ENCODE measurements at regions not wholly inside any gene's neighbourhood (a gene's known extent, or its start where the extent isn't known, plus 50 kb on each side); places are given as distances from the start of the nearest gene placed in this dataset.

DNA sequence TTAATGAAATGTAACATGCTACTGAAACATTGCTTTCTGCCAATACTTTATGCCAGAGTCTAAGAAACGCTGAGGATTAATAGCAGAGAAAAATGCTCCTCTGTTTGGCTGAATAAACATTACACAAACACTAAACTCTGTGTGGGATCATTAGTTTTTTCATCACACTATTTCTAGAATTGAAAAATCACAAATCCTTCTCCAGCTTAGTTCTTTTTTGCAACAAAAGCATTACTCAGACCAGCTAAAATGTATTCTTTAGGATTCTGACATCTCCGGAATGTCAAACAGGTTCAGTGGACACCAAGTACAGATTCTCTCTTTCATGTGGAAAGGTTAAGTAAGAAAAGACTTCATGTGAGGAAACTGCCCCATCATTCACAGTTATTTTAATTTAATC is 226.9 kb downstream of the SIM1 start:
- TF ChIP-seq, protein P1, sequence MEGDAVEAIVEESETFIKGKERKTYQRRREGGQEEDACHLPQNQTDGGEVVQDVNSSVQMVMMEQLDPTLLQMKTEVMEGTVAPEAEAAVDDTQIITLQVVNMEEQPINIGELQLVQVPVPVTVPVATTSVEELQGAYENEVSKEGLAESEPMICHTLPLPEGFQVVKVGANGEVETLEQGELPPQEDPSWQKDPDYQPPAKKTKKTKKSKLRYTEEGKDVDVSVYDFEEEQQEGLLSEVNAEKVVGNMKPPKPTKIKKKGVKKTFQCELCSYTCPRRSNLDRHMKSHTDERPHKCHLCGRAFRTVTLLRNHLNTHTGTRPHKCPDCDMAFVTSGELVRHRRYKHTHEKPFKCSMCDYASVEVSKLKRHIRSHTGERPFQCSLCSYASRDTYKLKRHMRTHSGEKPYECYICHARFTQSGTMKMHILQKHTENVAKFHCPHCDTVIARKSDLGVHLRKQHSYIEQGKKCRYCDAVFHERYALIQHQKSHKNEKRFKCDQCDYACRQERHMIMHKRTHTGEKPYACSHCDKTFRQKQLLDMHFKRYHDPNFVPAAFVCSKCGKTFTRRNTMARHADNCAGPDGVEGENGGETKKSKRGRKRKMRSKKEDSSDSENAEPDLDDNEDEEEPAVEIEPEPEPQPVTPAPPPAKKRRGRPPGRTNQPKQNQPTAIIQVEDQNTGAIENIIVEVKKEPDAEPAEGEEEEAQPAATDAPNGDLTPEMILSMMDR (IDR thresholded peaks at IDR 0.05; ENCODE audit: low read depth, low read length), result no peak
- DNase-seq (ENCODE audit: extremely low read depth, low read depth), result no peak

DNA sequence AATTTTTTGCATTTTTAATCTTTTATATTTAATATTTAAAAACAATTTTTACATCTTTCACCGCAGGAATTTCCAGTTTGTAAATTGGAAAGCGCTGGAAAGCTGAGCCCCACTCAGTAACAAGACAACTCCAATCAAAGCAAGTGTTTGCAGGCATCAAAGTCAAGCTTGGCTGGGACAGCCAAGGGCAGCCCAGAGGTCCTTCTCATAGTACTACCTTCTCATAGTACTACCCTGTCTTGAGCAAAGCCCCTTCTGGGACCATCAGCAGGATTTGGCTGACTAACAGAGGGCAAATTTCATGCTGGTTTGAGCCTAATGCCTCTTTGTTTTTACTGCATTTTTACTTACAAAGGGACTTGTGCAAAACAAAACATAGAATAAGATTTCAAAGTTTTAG is 228.3 kb downstream of the SIM1 start:
- DNase-seq (ENCODE audit: extremely low read depth, low read depth), result no peak
- TF ChIP-seq, protein P1 (IDR thresholded peaks at IDR 0.05; ENCODE audit: low read depth, low read length), result no peak

DNA sequence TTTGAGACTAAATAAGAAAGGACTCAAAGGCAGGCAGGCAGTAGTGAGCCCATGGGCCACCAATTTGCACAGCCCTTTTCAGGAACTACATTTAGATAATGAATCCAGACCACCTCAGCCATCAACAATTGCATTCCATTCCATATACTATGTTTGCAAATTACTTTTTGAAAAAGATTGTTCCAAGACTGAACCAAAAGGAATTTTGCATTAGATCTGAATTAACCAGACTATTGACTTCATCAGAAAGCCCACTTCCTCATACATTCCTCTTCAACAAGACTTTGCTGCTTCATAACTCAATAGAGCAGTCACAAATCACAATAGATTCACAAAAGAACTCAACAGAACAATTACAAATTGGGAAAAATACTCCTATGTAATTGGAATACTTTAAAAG is 229.1 kb downstream of the SIM1 start:
- TF ChIP-seq, protein P1 (IDR thresholded peaks at IDR 0.05; ENCODE audit: low read depth, low read length), result no peak
- no peak for DNase-seq (ENCODE audit: extremely low read depth, low read depth)

DNA sequence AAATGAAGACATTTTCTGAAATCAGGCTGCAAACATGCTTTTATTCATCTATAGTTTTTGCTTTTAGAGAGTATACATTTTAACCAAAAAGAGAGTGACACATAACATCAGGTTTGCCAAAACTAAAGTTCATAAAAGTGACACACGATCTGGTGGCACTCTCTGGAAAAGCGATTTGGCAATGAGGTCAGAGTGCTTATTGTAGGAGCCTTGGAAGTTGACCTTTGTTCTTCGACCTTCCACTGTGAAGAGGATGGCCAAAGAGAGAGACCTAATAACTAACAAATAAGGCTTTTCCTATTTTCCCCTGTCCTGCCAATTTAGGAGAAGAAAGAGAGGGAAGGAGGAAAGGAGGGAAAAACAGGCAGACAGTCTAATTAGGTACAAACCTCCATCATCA is 230.1 kb downstream of the SIM1 start:
- DNase-seq (ENCODE audit: extremely low read depth, low read depth), result no peak
- TF ChIP-seq, protein P1 (IDR thresholded peaks at IDR 0.05; ENCODE audit: low read depth, low read length), result no peak

DNA sequence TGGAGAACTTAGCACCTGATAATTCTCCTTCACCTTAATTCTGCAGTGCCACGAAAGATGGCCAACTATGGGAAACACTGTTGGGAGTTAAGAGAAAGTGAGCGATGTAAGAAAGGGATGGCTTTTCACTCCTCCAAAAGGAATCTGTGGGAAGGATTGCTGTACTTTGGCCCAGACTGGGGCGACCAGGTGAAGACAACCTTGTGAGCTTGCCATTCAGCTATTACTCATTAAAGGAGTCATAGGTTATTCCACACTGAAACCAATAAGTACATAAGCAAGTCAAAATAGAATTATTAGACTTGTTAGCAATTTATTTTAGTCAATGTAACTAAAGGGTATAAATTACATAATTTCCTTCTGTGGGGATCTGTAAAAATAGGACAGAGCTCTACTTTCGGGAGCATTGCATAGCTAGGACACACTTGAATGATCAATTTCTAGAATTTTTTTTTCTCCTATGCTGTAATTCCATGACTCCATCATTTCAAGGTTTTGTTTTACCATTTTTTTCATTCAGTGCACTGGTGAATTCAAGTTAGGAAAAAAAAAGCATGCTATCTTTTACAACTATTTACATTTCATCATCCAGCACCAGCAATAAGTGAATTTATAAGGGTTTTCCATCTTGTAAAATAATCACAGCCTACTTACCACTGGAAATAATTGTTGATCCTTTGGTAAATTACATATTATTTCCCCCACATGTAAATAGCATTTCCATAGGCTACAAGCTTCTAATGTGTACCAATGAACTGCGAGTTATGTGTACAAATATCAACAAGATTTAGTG is 231.7 kb downstream of the SIM1 start:
- TF ChIP-seq, protein P1 (IDR thresholded peaks at IDR 0.05; ENCODE audit: low read depth, low read length), result no peak
- no peak for DNase-seq (ENCODE audit: extremely low read depth, low read depth)

DNA sequence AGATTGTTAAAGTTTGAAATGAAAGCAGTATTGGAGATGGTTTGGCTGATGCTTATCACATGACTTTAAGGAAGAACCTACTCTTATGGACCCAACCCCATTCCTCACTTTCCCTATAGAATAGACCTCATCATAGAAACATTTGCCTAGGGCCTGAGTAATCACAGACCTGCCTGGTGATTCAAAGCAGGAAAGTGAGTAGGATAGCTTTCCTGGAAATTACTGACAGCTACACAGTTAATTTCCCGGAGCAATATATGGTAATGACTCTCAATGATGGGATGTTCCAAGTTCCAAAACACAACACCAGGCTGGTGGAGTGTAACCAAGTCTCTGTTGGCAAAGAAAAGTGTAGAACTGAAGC is 233.8 kb downstream of the SIM1 start:
- no peak for DNase-seq (ENCODE audit: extremely low read depth, low read depth)
- TF ChIP-seq, protein P1 (IDR thresholded peaks at IDR 0.05; ENCODE audit: low read depth, low read length), result no peak

DNA sequence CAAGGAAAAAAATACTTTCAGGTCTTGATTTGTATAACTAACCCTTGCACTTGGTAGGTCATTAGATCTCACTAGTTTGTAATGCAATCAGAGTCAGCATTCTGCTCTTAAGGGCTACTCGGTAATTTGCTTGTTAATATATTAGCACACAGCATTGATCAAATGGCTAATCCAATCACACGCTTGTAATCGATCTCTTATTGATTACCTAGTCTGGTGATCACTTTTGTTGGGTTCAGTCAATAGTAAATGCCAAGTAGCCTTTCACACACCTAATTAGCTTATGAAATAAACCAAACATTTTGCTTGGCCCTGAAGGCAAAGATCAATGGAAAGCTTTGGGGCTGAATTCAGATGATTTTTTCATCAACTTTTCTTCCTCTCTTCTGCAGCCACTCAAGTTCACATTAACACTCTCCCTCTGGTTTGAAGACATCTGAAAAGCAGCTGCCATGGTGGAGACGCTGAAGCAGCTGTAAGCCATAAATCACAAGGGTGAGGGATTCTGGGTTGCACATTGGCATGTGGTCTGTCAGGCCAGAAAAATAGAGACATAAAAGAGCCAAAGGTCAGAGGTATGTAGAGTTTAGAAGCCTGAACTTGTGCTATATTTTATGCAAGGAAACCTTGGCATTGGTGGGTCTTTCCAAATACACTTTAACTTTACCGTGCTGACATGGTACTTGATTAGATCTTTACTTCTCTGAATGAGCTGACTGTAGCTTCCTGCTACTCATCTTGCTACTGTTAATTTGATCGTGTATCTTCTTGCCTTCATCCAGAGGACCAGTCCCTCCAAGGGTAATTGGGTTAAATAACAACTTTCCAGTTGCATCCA is 234.4 kb downstream of the SIM1 start:
- DNase-seq (ENCODE audit: extremely low read depth, low read depth), result no peak
- TF ChIP-seq, protein P1 (IDR thresholded peaks at IDR 0.05; ENCODE audit: low read depth, low read length), result no peak

All from AG09319 (cell line).